ENCODE measurements at regions not wholly inside any gene's neighbourhood (a gene's known extent, or its start where the extent isn't known, plus 50 kb on each side); places are given as distances from the start of the nearest gene placed in this dataset.

- Histone ChIP-seq H2AFZ (ENCODE audit: low read depth, low read length) (no peak overlapping the region), H3K27ac (ENCODE audit: low read length) (no peak overlapping the region), H3K9me2 (ENCODE audit: insufficient read depth, low read length) (no peaks in the 10 kb centered on the region), H3K9ac (ENCODE audit: low read length) (no peak overlapping the region), H4K20me1 (ENCODE audit: insufficient read depth) (no peaks in the 10 kb centered on the region), H3K27me3 (ENCODE audit: insufficient read depth, low read depth, low read length) (no peaks in the 10 kb centered on the region), H3F3A (ENCODE audit: insufficient read depth, low read length, poor library complexity, severe bottlenecking) (no peaks in the 10 kb centered on the region), H3K4me2 (ENCODE audit: low read length) (no peak overlapping the region), H3K4me3 (ENCODE audit: low read length) (no peak overlapping the region), H3K79me2 (replicated peaks; ENCODE audit: insufficient read depth, low read length) (no peaks in the 10 kb centered on the region), H3K36me3 (ENCODE audit: insufficient read depth, low read length) (no peaks in the 10 kb centered on the region), H3K9me3 (ENCODE audit: low read length) (no peaks in the 10 kb centered on the region)
- no peak for TF ChIP-seq RAD21 (conservative IDR thresholded peaks at IDR 0.05)
- TF ChIP-seq POLR2AphosphoS5 (IDR thresholded peaks at IDR 0.05), result no peak
- no peak for TF ChIP-seq SMC3 (conservative IDR thresholded peaks at IDR 0.05; ENCODE audit: poor library complexity)
- TF ChIP-seq TAF1 (IDR thresholded peaks at IDR 0.05; ENCODE audit: low read depth), result no peak
- TF ChIP-seq CTCF (IDR thresholded peaks at IDR 0.05; ENCODE audit: poor library complexity, severe bottlenecking), result no peak
- TF ChIP-seq MXI1 (conservative IDR thresholded peaks at IDR 0.05; ENCODE audit: poor library complexity, severe bottlenecking), result no peak
- TF ChIP-seq EZH2 (IDR thresholded peaks at IDR 0.05; ENCODE audit: borderline replicate concordance, insufficient read depth, low read length, poor library complexity, severe bottlenecking), result no peak
- no peak for TF ChIP-seq REST (IDR thresholded peaks at IDR 0.05; ENCODE audit: borderline replicate concordance)
Observed at GRCh38 chr2:107168141-107168540, 282.2 kb upstream of the ST6GAL2 start.

- no peaks in the 10 kb centered on the region for H3K79me2 ChIP-seq (replicated peaks; ENCODE audit: insufficient read depth, low read length)
- peak overlapping the region; percentile 53 for H3K4me2 ChIP-seq (ENCODE audit: low read length)
- H3K27ac ChIP-seq (ENCODE audit: low read length), result peak overlapping the region; percentile 46
- H2AFZ ChIP-seq (ENCODE audit: low read depth, low read length), result no peak overlapping the region
- H3F3A ChIP-seq (ENCODE audit: insufficient read depth, low read length, poor library complexity, severe bottlenecking), result no peaks in the 10 kb centered on the region
- H3K9ac ChIP-seq (ENCODE audit: low read length), result no peak overlapping the region
- peak overlapping the region; percentile 51 for H3K4me3 ChIP-seq (ENCODE audit: low read length)
- H3K27me3 ChIP-seq (ENCODE audit: insufficient read depth, low read depth, low read length), result no peaks in the 10 kb centered on the region
- no peaks in the 10 kb centered on the region for H3K36me3 ChIP-seq (ENCODE audit: insufficient read depth, low read length)
- TF ChIP-seq EP300 (conservative IDR thresholded peaks at IDR 0.05; ENCODE audit: poor library complexity, severe bottlenecking), result peak; percentile 55
- no peak for TF ChIP-seq EZH2 (IDR thresholded peaks at IDR 0.05; ENCODE audit: borderline replicate concordance, insufficient read depth, low read length, poor library complexity, severe bottlenecking)
- no peaks in the 10 kb centered on the region for H4K20me1 ChIP-seq (ENCODE audit: insufficient read depth)
- H3K9me3 ChIP-seq (ENCODE audit: low read length), result no peaks in the 10 kb centered on the region
- no peaks in the 10 kb centered on the region for H3K9me2 ChIP-seq (ENCODE audit: insufficient read depth, low read length)
Observed at GRCh38 chr2:107174171-107174570, 288.2 kb upstream of the ST6GAL2 start.

- TF ChIP-seq EP300 (conservative IDR thresholded peaks at IDR 0.05; ENCODE audit: poor library complexity, severe bottlenecking) (no peak), CTCF (IDR thresholded peaks at IDR 0.05; ENCODE audit: poor library complexity, severe bottlenecking) (no peak), EZH2 (IDR thresholded peaks at IDR 0.05; ENCODE audit: borderline replicate concordance, insufficient read depth, low read length, poor library complexity, severe bottlenecking) (no peak), TAF1 (IDR thresholded peaks at IDR 0.05; ENCODE audit: low read depth) (no peak), MXI1 (conservative IDR thresholded peaks at IDR 0.05; ENCODE audit: poor library complexity, severe bottlenecking) (no peak), REST (IDR thresholded peaks at IDR 0.05; ENCODE audit: borderline replicate concordance) (no peak), POLR2AphosphoS5 (IDR thresholded peaks at IDR 0.05) (no peak), SMC3 (conservative IDR thresholded peaks at IDR 0.05; ENCODE audit: poor library complexity) (no peak), RAD21 (conservative IDR thresholded peaks at IDR 0.05) (no peak)
- Histone ChIP-seq H3F3A (ENCODE audit: insufficient read depth, low read length, poor library complexity, severe bottlenecking) (no peaks in the 10 kb centered on the region), H3K9ac (ENCODE audit: low read length) (no peak overlapping the region), H4K20me1 (ENCODE audit: insufficient read depth) (no peaks in the 10 kb centered on the region), H3K79me2 (replicated peaks; ENCODE audit: insufficient read depth, low read length) (no peaks in the 10 kb centered on the region), H3K9me2 (ENCODE audit: insufficient read depth, low read length) (no peaks in the 10 kb centered on the region), H3K4me3 (ENCODE audit: low read length) (no peak overlapping the region), H2AFZ (ENCODE audit: low read depth, low read length) (no peak overlapping the region), H3K4me2 (ENCODE audit: low read length) (no peak overlapping the region), H3K9me3 (ENCODE audit: low read length) (no peaks in the 10 kb centered on the region), H3K27me3 (ENCODE audit: insufficient read depth, low read depth, low read length) (no peaks in the 10 kb centered on the region), H3K27ac (ENCODE audit: low read length) (no peak overlapping the region), H3K36me3 (ENCODE audit: insufficient read depth, low read length) (no peaks in the 10 kb centered on the region)
Observed at GRCh38 chr2:107182981-107183380, 297.0 kb upstream of the ST6GAL2 start.
